ENCODE measurements at regions not wholly inside any gene's neighbourhood (a gene's known extent, or its start where the extent isn't known, plus 50 kb on each side); places are given as distances from the start of the nearest gene placed in this dataset.
A peak's percentile ranks its signal among the peaks of the same experiment; 100 is the strongest.

DNA sequence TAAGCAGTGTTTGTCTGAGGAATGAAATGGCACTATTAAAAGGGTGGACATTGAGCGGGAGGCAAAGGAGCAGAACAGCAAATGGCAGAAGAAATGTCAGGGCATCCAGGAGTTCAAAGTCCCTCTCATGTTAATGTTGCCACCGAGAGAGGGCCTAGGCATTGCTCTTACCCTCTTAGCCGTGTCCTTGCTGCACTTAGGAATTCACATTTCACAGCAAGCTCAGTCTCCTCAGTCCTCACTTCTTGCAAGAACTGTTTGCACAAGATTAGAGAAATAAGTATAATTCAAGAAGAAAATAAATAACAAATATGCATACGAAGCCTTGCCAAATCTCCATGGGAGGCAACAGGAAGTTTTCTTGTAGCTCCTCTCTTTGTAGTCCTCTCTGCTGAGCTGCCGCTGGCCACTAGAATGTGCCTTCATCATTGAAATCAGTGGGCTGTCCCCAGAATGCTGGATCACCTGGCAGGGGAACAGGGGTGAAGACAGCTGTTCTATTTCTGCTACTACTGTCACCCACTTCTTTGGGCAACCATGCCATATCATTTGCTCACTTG lies 205.8 kb downstream of the ZNF326 start:
- Histone ChIP-seq H3K4me1 (no peaks in the 10 kb centered on the region), H3K9me3 (replicated peaks) (no peaks in the 10 kb centered on the region), H3K36me3 (no peaks in the 10 kb centered on the region), H3K27ac (no peak overlapping the region), H3K4me3 (no peak overlapping the region), H3K27me3 (no peaks in the 10 kb centered on the region)
- DNase-seq: no peak

GRCh38 chr1:90198616-90199332 lies 203.9 kb downstream of the ZNF326 start:
- no peaks in the 10 kb centered on the region for H3K9me3 ChIP-seq (replicated peaks)
- H3K4me1 ChIP-seq: no peaks in the 10 kb centered on the region
- DNase-seq: no peak
- no peaks in the 10 kb centered on the region for H3K36me3 ChIP-seq
- no peak overlapping the region for H3K4me3 ChIP-seq
- no peaks in the 10 kb centered on the region for H3K27me3 ChIP-seq
- no peak overlapping the region for H3K27ac ChIP-seq

DNA sequence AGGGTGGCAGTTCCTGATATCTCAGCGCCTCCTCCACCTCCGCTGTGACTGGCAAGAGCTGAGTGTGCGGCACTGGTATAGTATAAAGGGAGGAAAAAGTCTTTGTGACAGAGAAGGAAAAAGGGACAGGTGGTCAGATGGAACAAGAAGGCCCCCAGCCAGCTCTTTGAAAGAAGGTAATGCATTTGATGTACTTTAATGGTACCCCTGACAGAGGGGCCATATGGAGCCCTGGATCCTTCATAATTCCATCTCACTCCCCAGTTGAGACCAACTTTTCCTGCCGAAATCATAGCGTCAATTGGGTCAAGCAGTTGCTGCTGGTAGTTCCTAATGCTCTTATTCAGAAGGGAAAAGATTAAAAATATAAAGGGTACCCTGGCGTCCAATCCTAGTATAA lies 198.2 kb downstream of the ZNF326 start:
- no peak for DNase-seq

GRCh38 chr1:90192408-90192807 lies 197.5 kb downstream of the ZNF326 start:
- Histone ChIP-seq H3K9me3 (replicated peaks) (no peaks in the 10 kb centered on the region), H3K36me3 (no peaks in the 10 kb centered on the region), H3K4me3 (no peak overlapping the region), H3K27ac (no peak overlapping the region), H3K4me1 (no peaks in the 10 kb centered on the region; the same call in 1 of the 2 replicates), H3K27me3 (no peaks in the 10 kb centered on the region)
- DNase-seq: no peak

More for the DNA sequence above, 198.2 kb downstream of the ZNF326 start:
- H3K4me1 ChIP-seq: no peaks in the 10 kb centered on the region
- no peaks in the 10 kb centered on the region for H3K27me3 ChIP-seq
- no peak overlapping the region for H3K4me3 ChIP-seq
- H3K9me3 ChIP-seq (replicated peaks): no peaks in the 10 kb centered on the region
- H3K36me3 ChIP-seq: no peaks in the 10 kb centered on the region
- no peak overlapping the region for H3K27ac ChIP-seq

DNA sequence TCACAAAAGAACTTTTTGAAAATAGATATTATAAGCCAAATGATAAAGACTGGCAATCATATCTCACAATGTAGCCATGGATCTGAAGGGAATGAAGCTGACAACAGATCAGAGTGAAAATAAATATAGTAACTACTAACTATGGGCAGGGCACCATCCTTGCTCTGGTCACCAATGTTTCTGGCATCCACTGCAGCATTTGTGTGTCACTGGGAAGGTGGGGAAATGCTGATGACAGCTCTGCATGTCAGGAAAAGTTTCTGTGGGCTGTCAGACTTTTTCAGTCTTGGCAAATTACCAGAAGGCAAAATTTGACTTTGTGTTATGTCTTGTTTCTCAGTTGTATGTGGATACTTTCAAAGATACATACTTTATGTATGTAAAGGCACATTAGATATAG lies 195.6 kb downstream of the ZNF326 start:
- H3K27me3 ChIP-seq: no peaks in the 10 kb centered on the region
- H3K4me1 ChIP-seq: peaks cover 5% of the 10 kb centered on the region; the same call in 1 of the 2 replicates
- no peak overlapping the region for H3K27ac ChIP-seq
- no peaks in the 10 kb centered on the region for H3K36me3 ChIP-seq
- no peak for DNase-seq
- H3K4me3 ChIP-seq: no peak overlapping the region
- no peaks in the 10 kb centered on the region for H3K9me3 ChIP-seq (replicated peaks)

DNA sequence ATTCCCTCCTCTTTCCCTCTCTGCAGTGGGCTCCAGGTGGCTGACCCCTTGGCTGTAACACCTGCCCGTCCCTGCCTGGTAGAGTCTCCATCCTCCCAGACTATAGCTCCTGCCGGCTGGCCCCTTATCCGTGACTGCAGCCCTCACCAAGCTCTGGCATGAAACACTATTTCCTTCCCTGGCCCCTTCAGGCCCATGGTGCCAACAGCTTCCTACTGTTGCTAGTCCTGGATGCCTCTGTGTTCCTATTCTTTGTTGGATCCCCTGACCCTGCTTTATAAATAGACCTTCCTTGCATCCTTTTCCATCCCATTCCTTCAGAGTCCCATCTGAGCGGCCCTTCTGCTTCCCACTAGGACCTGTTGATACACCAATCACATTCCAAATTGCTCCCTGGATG lies 195.0 kb downstream of the ZNF326 start:
- Histone ChIP-seq H3K36me3 (no peaks in the 10 kb centered on the region), H3K27me3 (no peaks in the 10 kb centered on the region), H3K9me3 (replicated peaks) (no peaks in the 10 kb centered on the region), H3K4me3 (no peak overlapping the region), H3K27ac (no peak overlapping the region), H3K4me1 (peaks cover 5% of the 10 kb centered on the region; the same call in 1 of the 2 replicates)
- DNase-seq: no peak

DNA sequence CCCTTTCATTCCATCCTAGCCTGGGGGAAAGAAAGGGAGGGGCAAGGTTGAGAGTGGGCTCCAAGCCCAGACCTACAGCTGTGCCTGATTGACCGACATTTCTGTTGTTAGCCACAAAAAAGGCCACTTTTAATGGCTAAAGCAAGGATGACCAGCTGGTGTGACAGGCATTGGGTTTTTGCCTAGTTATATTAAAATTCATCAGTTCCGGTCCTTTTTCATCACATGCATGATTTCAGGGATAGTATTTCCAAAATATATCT lies 192.3 kb downstream of the ZNF326 start:
- Histone ChIP-seq H3K36me3 (no peaks in the 10 kb centered on the region), H3K27ac (no peak overlapping the region), H3K27me3 (no peaks in the 10 kb centered on the region), H3K9me3 (replicated peaks) (no peaks in the 10 kb centered on the region), H3K4me3 (no peak overlapping the region), H3K4me1 (peaks cover 5% of the 10 kb centered on the region; the same call in 1 of the 2 replicates)
- DNase-seq: peak; percentile 44 to 62

GRCh38 chr1:90186506-90187322 lies 191.8 kb downstream of the ZNF326 start:
- no peak overlapping the region for H3K27ac ChIP-seq
- peaks cover 5% of the 10 kb centered on the region; the same call in 1 of the 2 replicates for H3K4me1 ChIP-seq
- H3K9me3 ChIP-seq (replicated peaks): no peaks in the 10 kb centered on the region
- no peaks in the 10 kb centered on the region for H3K36me3 ChIP-seq
- H3K4me3 ChIP-seq: no peak overlapping the region
- H3K27me3 ChIP-seq: no peaks in the 10 kb centered on the region
- no peak for DNase-seq

GRCh38 chr1:90176530-90176929 lies 181.6 kb downstream of the ZNF326 start:
- DNase-seq: no peak
- H3K27ac ChIP-seq: no peak overlapping the region
- no peaks in the 10 kb centered on the region for H3K36me3 ChIP-seq
- H3K9me3 ChIP-seq (replicated peaks): no peaks in the 10 kb centered on the region
- H3K4me1 ChIP-seq: no peaks in the 10 kb centered on the region
- H3K27me3 ChIP-seq: no peaks in the 10 kb centered on the region
- H3K4me3 ChIP-seq: no peak overlapping the region

GRCh38 chr1:90175490-90176167 lies 180.7 kb downstream of the ZNF326 start:
- no peaks in the 10 kb centered on the region for H3K4me1 ChIP-seq

GRCh38 chr1:90174246-90174645 lies 179.3 kb downstream of the ZNF326 start:
- no peaks in the 10 kb centered on the region for H3K4me1 ChIP-seq
- no peaks in the 10 kb centered on the region for H3K9me3 ChIP-seq (replicated peaks)
- H3K4me3 ChIP-seq: no peak overlapping the region
- no peaks in the 10 kb centered on the region for H3K27me3 ChIP-seq
- no peak for DNase-seq
- no peaks in the 10 kb centered on the region for H3K36me3 ChIP-seq
- no peak overlapping the region for H3K27ac ChIP-seq

More at GRCh38 chr1:90175490-90176167, 180.7 kb downstream of the ZNF326 start:
- no peaks in the 10 kb centered on the region for H3K36me3 ChIP-seq
- no peak overlapping the region for H3K27ac ChIP-seq
- H3K9me3 ChIP-seq (replicated peaks): no peaks in the 10 kb centered on the region
- no peaks in the 10 kb centered on the region for H3K27me3 ChIP-seq
- H3K4me3 ChIP-seq: no peak overlapping the region
- no peak for DNase-seq

GRCh38 chr1:90162216-90162615 lies 167.3 kb downstream of the ZNF326 start:
- Histone ChIP-seq H3K36me3 (no peaks in the 10 kb centered on the region), H3K27me3 (no peaks in the 10 kb centered on the region; the same call in 1 of the 2 replicates), H3K4me1 (no peaks in the 10 kb centered on the region), H3K9me3 (replicated peaks) (no peaks in the 10 kb centered on the region), H3K27ac (no peak overlapping the region), H3K4me3 (no peak overlapping the region)
- DNase-seq: no peak

- Histone ChIP-seq H3K27ac (no peak overlapping the region), H3K36me3 (no peaks in the 10 kb centered on the region), H3K4me1 (no peaks in the 10 kb centered on the region), H3K4me3 (no peak overlapping the region), H3K9me3 (replicated peaks) (no peaks in the 10 kb centered on the region), H3K27me3 (no peaks in the 10 kb centered on the region; the same call in 1 of the 2 replicates)
- DNase-seq: no peak
These were observed 166.7 kb downstream of the ZNF326 start for GRCh38 chr1:90161625-90162024.

DNA sequence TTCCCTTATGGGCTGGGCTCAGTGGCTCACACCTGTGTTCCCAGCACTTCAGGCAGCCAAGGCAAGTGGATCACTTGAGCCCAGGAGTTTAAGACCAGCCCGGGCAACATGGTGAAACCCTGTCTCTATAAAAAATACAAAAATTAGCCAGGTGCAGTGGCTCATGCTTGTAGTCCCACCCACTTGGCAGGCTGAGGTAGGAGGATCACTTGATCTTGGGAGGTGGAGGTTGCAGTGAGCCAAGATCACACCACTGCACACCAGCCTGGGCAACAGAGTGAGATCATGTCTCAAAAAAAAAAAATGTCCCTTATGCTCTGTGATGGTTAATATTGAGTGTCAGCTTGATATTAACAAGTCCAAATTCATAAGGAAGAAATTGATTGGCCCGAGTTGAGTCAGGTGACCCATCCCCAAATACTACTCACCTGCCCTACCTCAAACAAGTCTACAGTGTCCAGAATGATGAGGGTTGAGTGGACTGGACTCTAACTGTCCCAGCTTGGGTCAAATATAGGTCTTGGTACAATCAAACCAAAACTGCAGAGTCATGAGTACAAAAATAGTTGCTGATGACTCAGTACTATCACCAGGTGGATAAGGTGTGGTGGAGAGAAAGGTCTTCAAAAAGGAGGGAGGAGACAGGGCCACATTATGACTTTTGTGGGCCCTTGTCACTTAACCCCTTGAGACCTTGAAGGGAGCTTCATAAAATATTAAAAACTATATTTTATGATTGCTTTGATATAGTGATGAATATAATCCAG lies 161.0 kb downstream of the ZNF326 start:
- Histone ChIP-seq H3K36me3 (no peaks in the 10 kb centered on the region), H3K4me1 (no peaks in the 10 kb centered on the region), H3K27ac (no peak overlapping the region), H3K9me3 (replicated peaks) (no peaks in the 10 kb centered on the region), H3K4me3 (no peak overlapping the region), H3K27me3 (no peaks in the 10 kb centered on the region; the same call in 1 of the 2 replicates)
- no peak for DNase-seq

Data from SJCRH30 (cell line).